HepG2 (cell line): ENCODE measurements at regions not wholly inside any gene's neighbourhood (a gene's known extent, or its start where the extent isn't known, plus 50 kb on each side); places are given as distances from the start of the nearest gene placed in this dataset.

Experiments
- CTCF ChIP-seq: sonication (generic); formaldehyde crosslinking; IDR thresholded peaks from 2 replicates; pipeline ENCODE4 v1.5.0; 2020; ENCODE audit warnings: mild to moderate bottlenecking, missing genetic modification reagents, moderate library complexity
- E2F1 ChIP-seq: sonication (generic); formaldehyde crosslinking; IDR thresholded peaks from 2 replicates; pipeline ENCODE4 v1.5.0; 2020; ENCODE audit warnings: missing genetic modification reagents
- FOXK2 ChIP-seq: fragments of 450-650 bp; IDR thresholded peaks from 2 replicates; pipeline ENCODE4 v1.6.1; 2016
- FOXM1 ChIP-seq: sonication (generic); formaldehyde crosslinking; IDR thresholded peaks from 2 replicates; pipeline ENCODE4 v1.5.0; 2020; ENCODE audit warnings: missing genetic modification reagents
- NFIB ChIP-seq: sonication (generic); formaldehyde crosslinking; IDR thresholded peaks from 2 replicates; pipeline ENCODE4 v1.9.0; 2021; ENCODE audit warnings: missing genetic modification reagents, mild to moderate bottlenecking, borderline replicate concordance
- REST ChIP-seq, 2 experiments: IDR thresholded peaks; 2 replicates each; pipeline ENCODE4 v1.6.1; 2011 to 2012; ENCODE audit warnings: low read length in 2 of 2, borderline replicate concordance in 1 of 2, low read depth in 1 of 2, mild to moderate bottlenecking in 1 of 2, moderate library complexity in 1 of 2
- ZSCAN31 ChIP-seq: sonication (generic); formaldehyde crosslinking; IDR thresholded peaks from 2 replicates; pipeline ENCODE4 v1.5.0; 2020; ENCODE audit warnings: low read depth, mild to moderate bottlenecking, missing genetic modification reagents

GRCh38 chr17:13420418-13420826 is 181.3 kb downstream of the HS3ST3A1 start:
- no peak for TF ChIP-seq REST (IDR thresholded peaks at IDR 0.05; ENCODE audit: borderline replicate concordance in 1 of 2, low read depth in 1 of 2, low read length in 2 of 2)
- no peak for TF ChIP-seq FOXK2
- no peak for TF ChIP-seq ZSCAN31
- TF ChIP-seq NFIB (CRISPR knock-in tag) = no peak
- TF ChIP-seq FOXM1 (CRISPR knock-in tag) = no peak
- no peak for TF ChIP-seq E2F1 (CRISPR knock-in tag)
- TF ChIP-seq CTCF (CRISPR knock-in tag) = no peak
